ENCODE measurements at regions not wholly inside any gene's neighbourhood (a gene's known extent, or its start where the extent isn't known, plus 50 kb on each side); places are given as distances from the start of the nearest gene placed in this dataset.

GRCh38 chr11:110918351-110918750, 206.1 kb upstream of the ARHGAP20 start:
- no peak for DNase-seq

- no peak for DNase-seq
Measured at GRCh38 chr11:110912437-110912836, 200.2 kb upstream of the ARHGAP20 start.

GRCh38 chr11:110910384-110910783, 198.1 kb upstream of the ARHGAP20 start:
- DNase-seq: no peak

- no peak for DNase-seq
Measured at GRCh38 chr11:110909336-110909735, 197.1 kb upstream of the ARHGAP20 start.

GRCh38 chr11:110908401-110909105, 196.3 kb upstream of the ARHGAP20 start:
- no peak for DNase-seq

GRCh38 chr11:110907629-110908028, 195.4 kb upstream of the ARHGAP20 start:
- no peak for DNase-seq

- DNase-seq: no peak
Measured at GRCh38 chr11:110903830-110904229, 191.6 kb upstream of the ARHGAP20 start.

GRCh38 chr11:110903378-110903777, 191.1 kb upstream of the ARHGAP20 start:
- DNase-seq: no peak

GRCh38 chr11:110901441-110901840, 189.2 kb upstream of the ARHGAP20 start:
- DNase-seq: no peak

GRCh38 chr11:110900426-110900825, 188.2 kb upstream of the ARHGAP20 start:
- DNase-seq: no peak

- DNase-seq: no peak
Measured at GRCh38 chr11:110897035-110897434, 184.8 kb upstream of the ARHGAP20 start.

GRCh38 chr11:110896358-110896757, 184.1 kb upstream of the ARHGAP20 start:
- DNase-seq: no peak

- no peak for DNase-seq
Measured at GRCh38 chr11:110894224-110894623, 182.0 kb upstream of the ARHGAP20 start.

- no peak for DNase-seq
Measured at GRCh38 chr11:110892741-110893285, 180.6 kb upstream of the ARHGAP20 start.

- DNase-seq: no peak
Measured at GRCh38 chr11:110891411-110891810, 179.2 kb upstream of the ARHGAP20 start.

- no peak for DNase-seq
Measured at GRCh38 chr11:110890995-110891394, 178.8 kb upstream of the ARHGAP20 start.

GRCh38 chr11:110886288-110886970, 174.2 kb upstream of the ARHGAP20 start:
- no peak for DNase-seq

- no peak for DNase-seq
Measured at GRCh38 chr11:110883256-110883655, 171.0 kb upstream of the ARHGAP20 start.

GRCh38 chr11:110878513-110878912, 166.3 kb upstream of the ARHGAP20 start:
- no peak for DNase-seq

GRCh38 chr11:110874437-110875030, 162.3 kb upstream of the ARHGAP20 start:
- no peak for DNase-seq

- no peak for DNase-seq
Measured at GRCh38 chr11:110873975-110874374, 161.7 kb upstream of the ARHGAP20 start.

GRCh38 chr11:110870816-110871522, 158.7 kb upstream of the ARHGAP20 start:
- DNase-seq: no peak

GRCh38 chr11:110867951-110868350, 155.7 kb upstream of the ARHGAP20 start:
- no peak for DNase-seq
